ENCODE measurements at regions not wholly inside any gene's neighbourhood (a gene's known extent, or its start where the extent isn't known, plus 50 kb on each side); places are given as distances from the start of the nearest gene placed in this dataset.

DNA sequence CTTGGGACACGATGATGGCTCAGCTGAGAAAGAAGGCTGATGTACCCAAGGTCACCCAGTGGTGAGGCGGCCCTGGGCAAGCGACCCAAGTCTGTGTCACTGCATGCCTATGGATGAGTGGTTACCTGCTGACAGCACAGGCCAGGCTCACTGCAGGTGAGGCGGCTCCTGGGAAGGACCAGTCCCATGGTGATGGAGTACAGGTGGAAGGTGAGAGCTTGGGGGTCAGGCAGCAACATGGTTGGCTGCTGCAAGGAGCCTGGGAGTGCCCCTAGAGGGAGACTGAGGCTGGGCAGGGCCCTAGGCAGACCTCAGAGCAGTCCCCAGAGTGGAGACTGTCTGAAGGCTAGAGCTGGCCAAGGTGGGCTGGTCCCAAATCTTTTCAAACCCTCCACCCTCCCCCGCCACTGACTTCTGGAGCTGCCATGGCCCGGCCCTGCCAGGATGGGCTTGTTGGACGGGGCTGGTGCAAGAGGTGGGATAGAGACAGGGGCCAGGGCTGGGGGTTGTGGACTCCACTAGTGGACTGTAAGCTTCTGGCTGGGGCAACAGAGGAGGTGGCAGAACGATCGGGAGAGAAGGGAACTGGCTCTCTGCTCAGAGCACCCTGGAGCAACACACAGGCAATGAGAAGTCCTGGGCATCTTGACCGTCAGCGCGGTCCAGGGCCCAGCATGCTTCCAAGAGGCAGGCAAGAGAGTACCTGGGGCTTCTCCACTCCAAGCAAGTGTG lies 72.5 kb upstream of the SLC6A11 start:
- no peak for DNase-seq

DNA sequence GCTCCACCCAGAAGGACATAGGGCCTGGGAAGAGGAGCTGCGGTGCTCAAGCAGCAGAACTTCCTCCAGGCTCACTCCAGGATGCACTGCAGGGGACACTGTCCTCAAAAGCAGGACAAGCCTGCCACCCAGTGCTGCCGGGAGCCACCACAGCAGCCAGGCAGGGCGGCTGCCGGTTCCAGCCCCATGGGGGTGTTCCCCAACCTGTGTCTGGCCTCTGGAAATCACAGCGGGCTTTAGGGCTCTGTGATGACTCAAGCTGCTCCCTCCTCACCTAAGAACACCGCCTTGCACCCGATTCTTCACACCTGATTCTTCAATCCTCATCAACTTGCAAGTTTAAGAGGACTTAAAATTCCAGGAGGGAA lies 71.9 kb upstream of the SLC6A11 start:
- no peak for DNase-seq

DNA sequence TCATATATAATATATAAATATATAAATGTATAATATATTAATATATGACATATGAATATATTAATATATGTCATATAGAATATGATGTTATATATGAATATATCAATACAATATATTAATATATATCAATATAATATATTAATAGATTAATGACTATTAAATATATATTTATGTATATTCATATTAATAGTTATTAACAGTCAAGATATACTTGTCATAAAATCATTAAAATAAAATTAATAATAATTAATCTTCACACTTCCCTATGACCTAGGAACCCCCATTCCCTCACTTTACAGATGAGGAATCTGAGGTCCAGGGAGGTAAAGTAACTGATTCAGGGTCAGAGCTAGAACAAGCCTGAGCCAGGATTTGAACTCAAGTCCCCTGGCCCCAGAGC lies 70.6 kb upstream of the SLC6A11 start:
- no peak for DNase-seq

- DNase-seq = no peak
Observed at GRCh38 chr3:10746001-10746400, 70.0 kb upstream of the SLC6A11 start.

- DNase-seq = no peak
Observed at GRCh38 chr3:10746684-10747083, 69.3 kb upstream of the SLC6A11 start.

GRCh38 chr3:10747341-10747740 lies 68.7 kb upstream of the SLC6A11 start:
- DNase-seq = no peak

- no peak for DNase-seq
Observed at GRCh38 chr3:10748040-10748439, 68.0 kb upstream of the SLC6A11 start.

DNA sequence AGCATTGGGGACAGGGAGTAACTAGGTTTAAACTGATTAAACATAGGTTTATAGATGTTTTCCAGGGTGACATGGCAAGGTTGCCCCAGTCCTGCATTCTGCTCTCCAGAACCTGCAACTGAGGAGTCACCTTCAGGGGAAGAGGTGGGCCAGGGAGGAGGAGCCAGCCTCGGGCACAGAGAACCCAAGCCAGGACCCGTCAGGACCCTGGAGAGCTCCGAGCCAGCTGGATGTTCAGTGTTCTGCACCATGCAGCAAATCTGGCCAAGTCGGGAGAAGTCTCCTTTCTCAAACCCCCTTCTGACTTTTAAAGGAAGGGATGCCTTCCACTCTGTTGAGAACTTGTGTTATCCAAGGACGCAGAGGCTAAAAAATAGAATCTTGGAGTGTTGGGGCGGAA lies 62.1 kb upstream of the SLC6A11 start:
- DNase-seq = no peak

- no peak for DNase-seq
Observed at GRCh38 chr3:10756546-10756945, 59.5 kb upstream of the SLC6A11 start.

- no peak for DNase-seq
Observed at GRCh38 chr3:10757021-10757820, 58.8 kb upstream of the SLC6A11 start.

- DNase-seq = no peak
Observed at GRCh38 chr3:10757821-10758130, 58.3 kb upstream of the SLC6A11 start.

GRCh38 chr3:10758304-10759037 lies 57.6 kb upstream of the SLC6A11 start:
- DNase-seq = peak; percentile 10

DNA sequence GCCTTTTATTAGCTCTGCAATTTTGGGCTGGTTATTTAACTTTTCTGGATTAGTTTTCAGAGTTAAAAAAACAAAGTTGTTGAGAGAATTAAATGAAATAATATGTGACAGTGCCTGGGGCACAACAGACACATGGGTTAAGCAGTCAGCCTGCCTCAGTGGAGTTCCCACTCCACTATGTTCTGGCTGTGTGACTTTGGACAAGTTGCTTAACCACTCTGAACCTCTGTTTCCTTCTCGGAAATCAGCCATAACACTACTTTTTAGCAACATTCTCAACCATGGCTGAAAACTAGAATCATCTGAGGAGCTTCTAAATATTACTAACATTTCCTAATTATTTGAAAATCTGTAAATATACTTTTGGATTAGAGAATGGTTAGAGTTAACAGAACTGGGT lies 56.5 kb upstream of the SLC6A11 start:
- DNase-seq = no peak

- DNase-seq = no peak
Observed at GRCh38 chr3:10760199-10760598, 55.8 kb upstream of the SLC6A11 start.

DNA sequence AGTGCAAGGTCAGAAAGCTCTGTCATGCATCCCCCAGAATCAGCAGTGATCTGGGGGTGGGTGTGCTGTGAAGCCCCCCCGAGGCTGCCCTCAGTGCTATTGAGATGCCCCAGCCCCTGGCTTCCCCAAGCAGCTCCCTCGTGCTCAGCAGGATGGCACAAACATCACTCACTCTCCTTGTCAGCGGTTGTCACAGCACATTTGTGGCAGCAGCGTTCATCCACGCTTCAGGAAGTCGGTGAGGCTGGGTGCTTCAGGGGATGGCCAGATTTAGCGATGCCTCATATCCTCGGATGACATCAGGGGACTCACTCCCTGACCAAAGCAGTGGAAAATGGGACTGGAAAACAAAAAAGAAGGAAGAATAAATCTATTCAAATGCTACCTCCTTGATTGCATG lies 54.4 kb upstream of the SLC6A11 start:
- no peak for DNase-seq

- DNase-seq = no peak
Observed at GRCh38 chr3:10762116-10762515, 53.9 kb upstream of the SLC6A11 start.

GRCh38 chr3:10762611-10763247 lies 53.3 kb upstream of the SLC6A11 start:
- no peak for DNase-seq

DNA sequence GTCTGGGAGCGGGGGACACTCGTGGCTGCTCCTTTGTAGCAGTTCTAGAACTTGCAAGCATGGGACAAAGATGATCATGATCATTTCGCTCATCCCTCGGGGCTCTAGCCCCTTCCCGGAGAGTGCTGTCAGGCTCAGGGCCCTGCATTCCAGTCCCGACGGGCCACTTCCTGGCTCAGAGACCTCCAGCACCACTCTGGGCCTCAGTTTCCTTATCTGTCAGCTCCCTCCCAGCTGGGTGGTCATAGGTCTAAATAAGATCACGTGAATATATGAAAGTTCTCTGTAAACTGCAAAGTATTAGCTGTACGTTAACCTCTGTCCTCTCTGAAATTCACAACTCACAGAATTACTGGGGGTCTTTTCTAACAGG lies 52.8 kb upstream of the SLC6A11 start:
- DNase-seq = no peak

GRCh38 chr3:10763817-10764258 lies 52.2 kb upstream of the SLC6A11 start:
- no peak for DNase-seq

DNA sequence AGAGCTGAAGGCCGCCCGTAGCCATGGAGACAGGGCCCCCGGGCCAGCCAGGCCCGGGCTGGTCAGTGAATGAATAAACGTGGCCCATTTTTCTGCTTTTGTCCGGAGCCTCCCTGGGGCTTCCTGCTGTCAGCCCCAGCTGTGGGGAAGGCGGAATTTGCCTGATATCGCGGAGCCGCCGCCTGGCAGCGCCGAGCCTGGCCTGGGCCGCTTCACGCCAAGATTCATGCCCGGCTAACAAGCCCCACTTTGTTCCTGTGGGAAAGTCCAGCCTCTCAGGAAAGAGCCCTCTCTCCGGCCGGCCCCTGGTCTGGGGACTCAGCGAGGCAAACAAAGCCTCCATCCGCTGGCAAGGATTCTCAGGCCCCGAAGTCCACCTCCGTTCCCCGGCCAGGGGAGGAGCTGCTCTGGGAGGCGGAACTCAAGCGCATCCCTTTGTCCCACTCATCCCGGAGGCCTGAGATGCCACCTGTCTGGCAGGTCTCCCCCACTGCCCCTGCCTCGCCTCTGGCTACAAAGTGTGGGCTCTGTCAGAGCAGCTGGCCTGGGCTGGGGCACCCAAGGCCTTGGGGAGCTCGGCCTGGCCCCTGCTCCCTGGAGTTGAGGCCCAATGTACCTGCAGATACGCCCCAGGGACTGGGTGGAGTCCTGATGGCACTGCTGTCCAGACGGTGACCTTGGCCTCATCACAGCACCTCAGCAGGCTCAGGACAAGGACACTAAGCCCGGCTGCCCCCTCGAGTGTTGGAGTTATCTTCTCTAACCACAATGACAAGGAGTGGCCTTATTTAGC lies 51.6 kb upstream of the SLC6A11 start:
- DNase-seq = no peak

DNA sequence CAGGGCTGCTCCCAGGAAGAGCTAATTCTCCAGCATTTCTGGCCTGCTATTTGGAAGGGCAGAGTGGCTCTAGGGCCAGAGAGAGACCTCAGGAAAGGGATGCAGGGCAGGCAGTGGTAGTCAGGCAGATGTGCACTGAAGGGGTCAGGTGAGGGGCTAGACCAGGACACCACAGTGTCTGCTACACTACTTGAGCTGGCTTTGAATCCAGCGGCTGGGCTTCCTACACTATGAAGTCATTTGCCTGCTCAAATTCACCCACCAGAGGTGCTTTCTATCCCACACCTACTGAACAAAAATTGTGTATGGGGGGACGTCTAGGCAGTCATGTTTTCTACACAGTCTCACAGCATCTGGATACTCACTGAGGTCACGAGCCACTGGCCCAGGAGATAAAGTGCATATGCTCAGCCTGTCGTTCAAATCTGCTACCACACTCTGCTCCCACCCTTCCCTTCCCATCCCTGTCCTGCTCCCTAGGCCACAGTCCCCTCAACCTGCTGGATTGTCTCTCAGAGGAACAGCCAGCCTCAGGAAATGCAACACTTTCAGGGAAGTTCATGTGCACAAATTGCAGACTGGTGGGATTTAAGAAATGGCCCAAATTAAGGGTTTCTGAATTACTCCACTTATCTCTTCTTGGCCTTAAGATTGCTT lies 49.9 kb upstream of the SLC6A11 start:
- no peak for DNase-seq

Data from NCI-H524 treated with DMSO at 0.1 percent for 48 hours (cell line).